Osteoblast (primary cell): ENCODE measurements at regions not wholly inside any gene's neighbourhood (a gene's known extent, or its start where the extent isn't known, plus 50 kb on each side); places are given as distances from the start of the nearest gene placed in this dataset.

Experiments
- DNase-seq: peaks from one replicate; pipeline ENCODE4 v3.0.0; 2011; ENCODE audit warnings: low spot score, mixed read lengths; ENCODE audit not compliant: insufficient read length; ENCODE audit errors: missing footprints
- H2AFZ ChIP-seq: 2 replicates; pipeline ENCODE4 v1.6.0; 2011; ENCODE audit warnings: mild to moderate bottlenecking, low read length
- H3K27ac ChIP-seq: 2 replicates; pipeline ENCODE4 v1.5.1; 2011; ENCODE audit warnings: mild to moderate bottlenecking, low read depth, low read length, moderate library complexity
- H3K27me3 ChIP-seq: 2 replicates; pipeline ENCODE4 v1.6.0; 2012; ENCODE audit warnings: mild to moderate bottlenecking, control low read depth, inconsistent platforms, low read length, moderate library complexity; ENCODE audit not compliant: insufficient read depth
- H3K36me3 ChIP-seq: 2 replicates; pipeline ENCODE4 v1.5.1; 2011; ENCODE audit warnings: mild to moderate bottlenecking, low read length, control low read depth, moderate library complexity; ENCODE audit not compliant: insufficient read depth
- H3K4me1 ChIP-seq: 2 replicates; pipeline ENCODE4 v1.5.1; 2011; ENCODE audit warnings: mild to moderate bottlenecking, low read length, control low read depth, moderate library complexity; ENCODE audit not compliant: insufficient read depth
- H3K4me2 ChIP-seq: 2 replicates; pipeline ENCODE4 v1.6.0; 2011; ENCODE audit warnings: mild to moderate bottlenecking, low read length; ENCODE audit not compliant: insufficient read depth
- H3K4me3 ChIP-seq: fragments of 200-600 bp; sonication (generic); 3 replicates; pipeline ENCODE4 v1.5.1; 2012; ENCODE audit warnings: mild to moderate bottlenecking, low read length, inconsistent platforms; ENCODE audit not compliant: insufficient read depth
- H3K79me2 ChIP-seq: 2 replicates; pipeline ENCODE4 v1.6.0; 2012; ENCODE audit warnings: mild to moderate bottlenecking, low read length, control low read depth, inconsistent platforms; ENCODE audit not compliant: insufficient read depth
- H3K9me3 ChIP-seq: 2 replicates; pipeline ENCODE4 v1.5.1; 2011; ENCODE audit warnings: low read depth, low read length, control low read depth
- H4K20me1 ChIP-seq: 2 replicates; pipeline ENCODE4 v1.6.0; 2012; ENCODE audit warnings: mild to moderate bottlenecking, low read length, control low read depth; ENCODE audit not compliant: insufficient read depth
- CTCF ChIP-seq: IDR thresholded peaks from 2 replicates; pipeline ENCODE4 v1.5.1; 2011; ENCODE audit warnings: mild to moderate bottlenecking, low read depth, low read length, moderate library complexity; ENCODE audit errors: extremely low read depth

- H3K36me3 ChIP-seq = no peaks in the 10 kb centered on the region
- H2AFZ ChIP-seq = no peak overlapping the region
- no peaks in the 10 kb centered on the region for H4K20me1 ChIP-seq
- no peaks in the 10 kb centered on the region for H3K9me3 ChIP-seq
- H3K79me2 ChIP-seq = no peaks in the 10 kb centered on the region
- no peaks in the 10 kb centered on the region for H3K4me1 ChIP-seq
- H3K4me3 ChIP-seq = no peak overlapping the region
- DNase-seq = no peak
- H3K4me2 ChIP-seq = no peak overlapping the region
- no peak overlapping the region for H3K27ac ChIP-seq
- TF ChIP-seq CTCF = no peak
- H3K27me3 ChIP-seq = no peaks in the 10 kb centered on the region
These were observed 186.5 kb upstream of the GPR26 start for GRCh38 chr10:123479640-123480039.

GRCh38 chr10:123480344-123480743 lies 185.8 kb upstream of the GPR26 start:
- Histone ChIP-seq H3K27ac (no peak overlapping the region), H3K9me3 (no peaks in the 10 kb centered on the region), H3K4me1 (no peaks in the 10 kb centered on the region), H3K79me2 (no peaks in the 10 kb centered on the region), H3K27me3 (no peaks in the 10 kb centered on the region), H2AFZ (no peak overlapping the region), H3K4me3 (no peak overlapping the region), H4K20me1 (no peaks in the 10 kb centered on the region), H3K36me3 (no peaks in the 10 kb centered on the region), H3K4me2 (no peak overlapping the region)
- no peak for TF ChIP-seq CTCF
- no peak for DNase-seq

DNA sequence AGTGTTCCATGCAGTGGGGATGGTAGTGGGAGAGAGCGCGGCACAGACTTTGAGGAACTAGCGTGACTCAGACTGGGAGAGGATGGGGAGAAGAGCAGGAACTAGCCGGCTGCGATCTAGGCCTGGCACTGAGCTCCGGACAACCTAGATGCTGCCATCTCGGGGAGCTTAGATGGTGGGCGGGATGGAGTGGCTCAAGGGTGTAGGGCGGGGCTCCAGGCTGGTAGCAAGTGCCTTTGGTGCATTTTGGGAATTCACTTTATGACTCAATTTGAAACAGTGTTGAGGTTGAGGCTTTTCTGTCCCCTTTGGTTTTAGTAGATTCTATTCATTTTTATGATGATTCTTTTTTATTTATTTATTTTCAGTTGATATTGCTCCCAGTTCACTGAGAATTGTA lies 185.3 kb upstream of the GPR26 start:
- Histone ChIP-seq H3K4me2 (no peak overlapping the region), H3K36me3 (no peaks in the 10 kb centered on the region), H3K4me1 (no peaks in the 10 kb centered on the region), H3K27ac (no peak overlapping the region), H3K4me3 (no peak overlapping the region), H4K20me1 (no peaks in the 10 kb centered on the region), H3K79me2 (no peaks in the 10 kb centered on the region), H3K27me3 (no peaks in the 10 kb centered on the region), H2AFZ (no peak overlapping the region), H3K9me3 (no peaks in the 10 kb centered on the region)
- TF ChIP-seq CTCF = no peak
- DNase-seq = no peak

DNA sequence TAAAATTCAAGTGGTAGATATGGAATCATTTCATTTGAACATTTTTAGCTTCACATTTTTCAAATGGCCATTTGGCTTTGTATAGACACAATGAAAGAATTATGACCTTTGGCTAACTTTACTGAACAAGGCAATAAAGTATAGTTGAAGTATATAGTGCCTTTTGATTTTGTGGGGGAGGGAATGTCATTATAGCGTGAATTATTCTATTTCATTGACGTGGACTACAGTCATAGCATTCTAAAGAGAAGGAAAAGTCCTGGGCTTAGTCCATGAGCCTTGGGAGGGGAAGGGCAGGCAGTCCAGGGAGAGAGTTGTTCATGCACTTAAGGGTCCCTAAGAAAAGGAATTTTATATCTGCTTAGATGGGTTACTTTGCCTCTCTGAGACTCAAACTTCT lies 181.4 kb upstream of the GPR26 start:
- DNase-seq = no peak
- TF ChIP-seq CTCF = no peak
- no peaks in the 10 kb centered on the region for H4K20me1 ChIP-seq
- H3K27me3 ChIP-seq = no peaks in the 10 kb centered on the region
- H3K4me3 ChIP-seq = no peak overlapping the region
- H3K27ac ChIP-seq = no peak overlapping the region
- no peak overlapping the region for H2AFZ ChIP-seq
- H3K36me3 ChIP-seq = no peaks in the 10 kb centered on the region
- H3K9me3 ChIP-seq = no peaks in the 10 kb centered on the region
- H3K4me2 ChIP-seq = no peak overlapping the region
- no peaks in the 10 kb centered on the region for H3K4me1 ChIP-seq
- H3K79me2 ChIP-seq = no peaks in the 10 kb centered on the region
